Ureter (tissue), 1 donor: ENCODE measurements at regions not wholly inside any gene's neighbourhood (a gene's known extent, or its start where the extent isn't known, plus 50 kb on each side); places are given as distances from the start of the nearest gene placed in this dataset.

ENCODE experiments used
- DNase-seq: peaks from one replicate; pipeline ENCODE4 v3.0.0-alpha.2; 2020; ENCODE audit warnings: low spot score
- donor health status: DM: yes; HTN: yes; CAD: no.

- no peak for DNase-seq
Measured at GRCh38 chr16:86317813-86318650, 192.3 kb upstream of the FOXF1 start.

GRCh38 chr16:86319585-86320236, 190.6 kb upstream of the FOXF1 start:
- no peak for DNase-seq

- DNase-seq: no peak
Measured at GRCh38 chr16:86320237-86320595, 190.1 kb upstream of the FOXF1 start.

- DNase-seq: no peak
Measured at GRCh38 chr16:86321491-86321890, 188.8 kb upstream of the FOXF1 start.

- no peak for DNase-seq
Measured at GRCh38 chr16:86322283-86322682, 188.0 kb upstream of the FOXF1 start.

GRCh38 chr16:86322806-86323205, 187.5 kb upstream of the FOXF1 start:
- DNase-seq: no peak

- DNase-seq: no peak
Measured at GRCh38 chr16:86324320-86324719, 186.0 kb upstream of the FOXF1 start.

GRCh38 chr16:86325360-86325759, 185.0 kb upstream of the FOXF1 start:
- DNase-seq: no peak

- DNase-seq: no peak
Measured at GRCh38 chr16:86325895-86326294, 184.4 kb upstream of the FOXF1 start.

GRCh38 chr16:86327321-86327720, 183.0 kb upstream of the FOXF1 start:
- no peak for DNase-seq

GRCh38 chr16:86330906-86331305, 179.4 kb upstream of the FOXF1 start:
- DNase-seq: no peak

- DNase-seq: no peak
Measured at GRCh38 chr16:86334079-86334635, 176.2 kb upstream of the FOXF1 start.

GRCh38 chr16:86335266-86336172, 174.8 kb upstream of the FOXF1 start:
- no peak for DNase-seq

GRCh38 chr16:86337138-86337537, 173.2 kb upstream of the FOXF1 start:
- DNase-seq: no peak

- no peak for DNase-seq
Measured at GRCh38 chr16:86337581-86338402, 172.5 kb upstream of the FOXF1 start.

- DNase-seq: no peak
Measured at GRCh38 chr16:86338403-86339115, 171.8 kb upstream of the FOXF1 start.

GRCh38 chr16:86342161-86342834, 168.0 kb upstream of the FOXF1 start:
- DNase-seq: no peak

GRCh38 chr16:86343027-86343795, 167.1 kb upstream of the FOXF1 start:
- peak; percentile 83 for DNase-seq
